PC-3 (cell line): ENCODE measurements at regions not wholly inside any gene's neighbourhood (a gene's known extent, or its start where the extent isn't known, plus 50 kb on each side); places are given as distances from the start of the nearest gene placed in this dataset.

Experiments used
- ATAC-seq: fragments of 200-7000 bp; cut with Tn5 transposase; 2 replicates; pipeline ENCODE4 v1.9.1; 2020; ENCODE audit warnings: mild to moderate bottlenecking, moderate library complexity
- BruUV-seq: library from RNA; stranded (reverse); fragments of 400-500 nt; replicated peaks from 2 replicates; lab custom pipeline; 2021; lab: Mats Ljungman, UMichigan
- CTCF ChIA-PET: fragments of 300-600 bp; sonication (Branson Sonifier 250); formaldehyde crosslinking; loops from one replicate; lab custom pipeline; 2022; ENCODE audit warnings: antibody characterized with exemption; lab: Charles Lee
- POLR2A ChIA-PET: fragments of 300-600 bp; sonication (Branson Sonifier 250); formaldehyde crosslinking; loops from one replicate; lab custom pipeline; 2022; ENCODE audit warnings: antibody characterized with exemption; ENCODE audit not compliant: unreplicated experiment; lab: Charles Lee
- DNase-seq: peaks from one replicate; pipeline ENCODE4 v3.0.0-alpha.2; 2015
- H2AFZ ChIP-seq: fragments of 300-600 bp; sonication (generic); 2 replicates; pipeline ENCODE4 v1.6.0; 2016; ENCODE audit warnings: antibody characterized with exemption, low read length
- H3F3A ChIP-seq: fragments of 300-600 bp; sonication (generic); one replicate; pipeline ENCODE4 v1.6.0; 2017; ENCODE audit warnings: antibody characterized with exemption, low read length, control low read depth, mild to moderate bottlenecking; ENCODE audit not compliant: unreplicated experiment
- H3K27ac ChIP-seq: fragments of 300-600 bp; sonication (generic); 2 replicates; pipeline ENCODE4 v1.5.1; 2016; ENCODE audit warnings: mild to moderate bottlenecking, low read length
- H3K27me3 ChIP-seq: fragments of 300-600 bp; sonication (generic); 2 replicates; pipeline ENCODE4 v1.6.1; 2016; ENCODE audit warnings: low read length, mixed read lengths
- H3K36me3 ChIP-seq: fragments of 300-600 bp; sonication (generic); 2 replicates; pipeline ENCODE4 v1.6.1; 2016; ENCODE audit warnings: low read depth, mixed run types, low read length, mixed read lengths
- H3K4me1 ChIP-seq: fragments of 300-600 bp; sonication (generic); 2 replicates; pipeline ENCODE4 v1.5.1; 2016; ENCODE audit warnings: low read length; ENCODE audit not compliant: insufficient read depth
- H3K4me2 ChIP-seq: fragments of 300-600 bp; sonication (generic); 2 replicates; pipeline ENCODE4 v1.6.0; 2016; ENCODE audit warnings: low read length
- H3K4me3 ChIP-seq: fragments of 300-600 bp; sonication (generic); 2 replicates; pipeline ENCODE4 v1.5.1; 2016; ENCODE audit warnings: mild to moderate bottlenecking, low read length, mixed read lengths
- H3K79me2 ChIP-seq: fragments of 300-600 bp; sonication (generic); 2 replicates; pipeline ENCODE4 v1.6.1; 2017; ENCODE audit warnings: low read length, mixed read lengths
- H3K9ac ChIP-seq: fragments of 300-600 bp; sonication (generic); 2 replicates; pipeline ENCODE4 v1.6.0; 2016; ENCODE audit warnings: mild to moderate bottlenecking, low read length
- H3K9me2 ChIP-seq: fragments of 300-600 bp; sonication (generic); replicated peaks from 2 replicates; pipeline ENCODE4 v1.6.1; 2016; ENCODE audit warnings: mixed run types, low read length, mixed read lengths
- H3K9me3 ChIP-seq: fragments of 300-600 bp; sonication (generic); 2 replicates; pipeline ENCODE4 v1.6.1; 2016; ENCODE audit warnings: low read length, mixed read lengths
- H4K20me1 ChIP-seq: fragments of 300-600 bp; sonication (generic); 2 replicates; pipeline ENCODE4 v1.6.1; 2016; ENCODE audit warnings: low read length, mixed read lengths
- EZH2phosphoT487 ChIP-seq: fragments of 300-600 bp; sonication (generic); IDR thresholded peaks from 2 replicates; pipeline ENCODE4 v1.6.1; 2018; ENCODE audit warnings: mild to moderate bottlenecking, antibody characterized with exemption, low read length, borderline replicate concordance
- intact Hi-C: fragments of 100-400 bp; cut with micrococcal nuclease; formaldehyde crosslinking; loops from 2 replicates; pipeline ENCODE4 v1.9.0; 2023
- TF ChIP-seq, protein P1 (sequence below): fragments of 300-600 bp; sonication (generic); conservative IDR thresholded peaks from 2 replicates; pipeline ENCODE4 v1.5.1; 2017; ENCODE audit warnings: antibody characterized with exemption, low read depth, mild to moderate bottlenecking, low read length

DNA sequence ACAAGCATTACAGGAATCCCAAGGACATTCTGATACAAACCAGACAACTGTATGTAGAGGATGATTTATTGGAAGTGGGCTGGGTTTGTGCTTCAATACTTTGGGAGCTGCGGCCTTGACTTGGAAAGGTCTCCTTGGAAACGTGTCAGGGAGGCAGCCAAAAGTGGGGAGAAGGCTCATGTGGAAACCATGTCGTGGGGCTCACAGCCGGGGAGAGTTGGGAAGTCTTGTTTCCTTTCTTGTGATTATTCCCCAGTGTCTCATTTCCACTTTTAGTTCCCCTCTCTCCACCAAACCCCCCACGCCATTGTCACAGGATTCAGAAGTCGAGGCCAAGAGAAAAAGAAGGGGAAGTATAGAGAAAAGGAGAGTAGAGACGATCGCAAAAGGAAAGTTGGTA is 53.9 kb upstream of the SFMBT2 start:
- no peaks in the 10 kb centered on the region for H3K9me3 ChIP-seq
- no peaks in the 10 kb centered on the region for H3K36me3 ChIP-seq
- DNase-seq: no peak
- no peaks in the 10 kb centered on the region for H3K9me2 ChIP-seq
- ChIA-PET POLR2A (no interaction called here), CTCF (no interaction called here)
- no peak overlapping the region for H3K4me2 ChIP-seq
- no peaks in the 10 kb centered on the region for H3K79me2 ChIP-seq
- ATAC-seq: no peak
- no peaks in the 10 kb centered on the region for H3F3A ChIP-seq
- BruUV-seq: no TSS peak
- H3K27ac ChIP-seq: no peak overlapping the region
- peaks cover 10% of the 10 kb centered on the region; the same call in 1 of the 2 replicates for H3K27me3 ChIP-seq
- no peaks in the 10 kb centered on the region for H3K4me1 ChIP-seq
- H4K20me1 ChIP-seq: no peaks in the 10 kb centered on the region
- no peak overlapping the region for H3K9ac ChIP-seq
- H3K4me3 ChIP-seq: no peak overlapping the region
- intact Hi-C loops: no loop called here
- no peak overlapping the region for H2AFZ ChIP-seq
- no peak for TF ChIP-seq EZH2phosphoT487
- TF ChIP-seq, protein P1, sequence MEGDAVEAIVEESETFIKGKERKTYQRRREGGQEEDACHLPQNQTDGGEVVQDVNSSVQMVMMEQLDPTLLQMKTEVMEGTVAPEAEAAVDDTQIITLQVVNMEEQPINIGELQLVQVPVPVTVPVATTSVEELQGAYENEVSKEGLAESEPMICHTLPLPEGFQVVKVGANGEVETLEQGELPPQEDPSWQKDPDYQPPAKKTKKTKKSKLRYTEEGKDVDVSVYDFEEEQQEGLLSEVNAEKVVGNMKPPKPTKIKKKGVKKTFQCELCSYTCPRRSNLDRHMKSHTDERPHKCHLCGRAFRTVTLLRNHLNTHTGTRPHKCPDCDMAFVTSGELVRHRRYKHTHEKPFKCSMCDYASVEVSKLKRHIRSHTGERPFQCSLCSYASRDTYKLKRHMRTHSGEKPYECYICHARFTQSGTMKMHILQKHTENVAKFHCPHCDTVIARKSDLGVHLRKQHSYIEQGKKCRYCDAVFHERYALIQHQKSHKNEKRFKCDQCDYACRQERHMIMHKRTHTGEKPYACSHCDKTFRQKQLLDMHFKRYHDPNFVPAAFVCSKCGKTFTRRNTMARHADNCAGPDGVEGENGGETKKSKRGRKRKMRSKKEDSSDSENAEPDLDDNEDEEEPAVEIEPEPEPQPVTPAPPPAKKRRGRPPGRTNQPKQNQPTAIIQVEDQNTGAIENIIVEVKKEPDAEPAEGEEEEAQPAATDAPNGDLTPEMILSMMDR: no peak
